ENCODE measurements at regions not wholly inside any gene's neighbourhood (a gene's known extent, or its start where the extent isn't known, plus 50 kb on each side); places are given as distances from the start of the nearest gene placed in this dataset.

GRCh38 chr13:85541476-85541875, 257.7 kb downstream of the SLITRK6 start (continued):
- TF ChIP-seq EZH2 (IDR thresholded peaks at IDR 0.05) (no peak), CEBPB (IDR thresholded peaks at IDR 0.05; ENCODE audit: low read depth) (no peak), CBX3 (IDR thresholded peaks at IDR 0.05; ENCODE audit: low read depth) (no peak), JUND (IDR thresholded peaks at IDR 0.05) (no peak)

- no peaks in the 10 kb centered on the region for H3K36me3 ChIP-seq (ENCODE audit: control insufficient read depth in 1 of 2, insufficient read depth in 2 of 2, low read length in 2 of 2)
- no peaks in the 10 kb centered on the region for H3K79me2 ChIP-seq (ENCODE audit: insufficient read depth, low read length)
- POLR2A ChIA-PET = no interaction called here
- no peaks in the 10 kb centered on the region for H3K4me1 ChIP-seq (ENCODE audit: control insufficient read depth in 1 of 2, insufficient read depth in 2 of 2, low read length in 2 of 2)
- RAD21 ChIA-PET (ENCODE audit: low non-redundant PET in 1 of 2, low total read pairs in 2 of 2, uncharacterized antibody in 2 of 2, unreplicated experiment in 2 of 2) = no interaction called here
- DNase-seq (ENCODE audit: low read depth, low spot score) (no peak), ATAC-seq (no peak)
- intact Hi-C loops (cut with micrococcal nuclease) = no loop called here
- no TSS peak for BruUV-seq (replicated peaks)
- TF ChIP-seq SRF (IDR thresholded peaks at IDR 0.05; ENCODE audit: low read depth) = no peak
- TF ChIP-seq FOSL1 (IDR thresholded peaks at IDR 0.05; ENCODE audit: low read depth) = no peak
- TF ChIP-seq SP1 (IDR thresholded peaks at IDR 0.05; ENCODE audit: low read depth) = no peak
- no peak for TF ChIP-seq EGR1 (IDR thresholded peaks at IDR 0.05; ENCODE audit: low read depth)
- no peak for TF ChIP-seq CEBPB (IDR thresholded peaks at IDR 0.05; ENCODE audit: low read depth)
- no peak for TF ChIP-seq ATF3 (IDR thresholded peaks at IDR 0.05)
- TF ChIP-seq TCF7L2 (IDR thresholded peaks at IDR 0.05; ENCODE audit: borderline replicate concordance, extremely low read depth, insufficient read depth, insufficient read length) = no peak
- TF ChIP-seq JUND (IDR thresholded peaks at IDR 0.05) = no peak
- H4K20me1 ChIP-seq (ENCODE audit: insufficient read depth) = no peaks in the 10 kb centered on the region
- no peaks in the 10 kb centered on the region for H3K27me3 ChIP-seq (ENCODE audit: insufficient read depth, low read length)
- no peak overlapping the region for H2AFZ ChIP-seq (ENCODE audit: low read depth, low read length, poor library complexity, severe bottlenecking)
- no peak overlapping the region for H3K4me2 ChIP-seq (ENCODE audit: low read length)
- H3K9ac ChIP-seq (ENCODE audit: low read length) = no peak overlapping the region
- H3K9me2 ChIP-seq (ENCODE audit: insufficient read depth) = no peaks in the 10 kb centered on the region
- no peak overlapping the region for H3K27ac ChIP-seq (ENCODE audit: low read depth, low read length)
- H3K4me3 ChIP-seq (replicated peaks in 1 of 2; ENCODE audit: low read depth in 1 of 2, low read length in 2 of 2) = no peak overlapping the region
- no peaks in the 10 kb centered on the region for H3K9me3 ChIP-seq (ENCODE audit: control insufficient read depth in 1 of 2, insufficient read depth in 1 of 2, low read depth in 1 of 2, low read length in 2 of 2)
- CTCF ChIA-PET = no interaction called here
Measured at GRCh38 chr13:85538957-85539356, 260.3 kb downstream of the SLITRK6 start.

GRCh38 chr13:85537601-85538000, 261.6 kb downstream of the SLITRK6 start:
- Histone ChIP-seq H3K27me3 (ENCODE audit: insufficient read depth, low read length) (no peaks in the 10 kb centered on the region), H3K79me2 (ENCODE audit: insufficient read depth, low read length) (no peaks in the 10 kb centered on the region), H3K4me3 (replicated peaks in 1 of 2; ENCODE audit: low read depth in 1 of 2, low read length in 2 of 2) (no peak overlapping the region), H4K20me1 (ENCODE audit: insufficient read depth) (no peaks in the 10 kb centered on the region), H3K9ac (ENCODE audit: low read length) (no peak overlapping the region), H3K9me2 (ENCODE audit: insufficient read depth) (no peaks in the 10 kb centered on the region), H3K27ac (ENCODE audit: low read depth, low read length) (no peak overlapping the region), H3K36me3 (ENCODE audit: control insufficient read depth in 1 of 2, insufficient read depth in 2 of 2, low read length in 2 of 2) (no peaks in the 10 kb centered on the region), H2AFZ (ENCODE audit: low read depth, low read length, poor library complexity, severe bottlenecking) (no peak overlapping the region), H3K4me2 (ENCODE audit: low read length) (no peak overlapping the region), H3K9me3 (ENCODE audit: control insufficient read depth in 1 of 2, insufficient read depth in 1 of 2, low read depth in 1 of 2, low read length in 2 of 2) (no peaks in the 10 kb centered on the region), H3K4me1 (ENCODE audit: control insufficient read depth in 1 of 2, insufficient read depth in 2 of 2, low read length in 2 of 2) (no peaks in the 10 kb centered on the region)
- no TSS peak for BruUV-seq (replicated peaks)
- DNase-seq (ENCODE audit: low read depth, low spot score) (no peak), ATAC-seq (no peak)
- ChIA-PET CTCF (no interaction called here), RAD21 (ENCODE audit: low non-redundant PET in 1 of 2, low total read pairs in 2 of 2, uncharacterized antibody in 2 of 2, unreplicated experiment in 2 of 2) (no interaction called here), POLR2A (no interaction called here)
- intact Hi-C loops (cut with micrococcal nuclease) = no loop called here
- no peak for TF ChIP-seq EGR1 (IDR thresholded peaks at IDR 0.05; ENCODE audit: low read depth)
- TF ChIP-seq TCF7L2 (IDR thresholded peaks at IDR 0.05; ENCODE audit: borderline replicate concordance, extremely low read depth, insufficient read depth, insufficient read length) = no peak
- no peak for TF ChIP-seq CBX3 (IDR thresholded peaks at IDR 0.05; ENCODE audit: low read depth)
- no peak for TF ChIP-seq RAD21 (IDR thresholded peaks at IDR 0.05; ENCODE audit: low read depth)
- no peak for TF ChIP-seq ZBTB33 (IDR thresholded peaks at IDR 0.05; ENCODE audit: extremely low read depth, insufficient replicate concordance, low read length)
- no peak for TF ChIP-seq EZH2 (IDR thresholded peaks at IDR 0.05)
- no peak for TF ChIP-seq FOSL1 (IDR thresholded peaks at IDR 0.05; ENCODE audit: low read depth)
- TF ChIP-seq ZFX (IDR thresholded peaks at IDR 0.05) = no peak
- TF ChIP-seq EZH2phosphoT487 (IDR thresholded peaks at IDR 0.05; ENCODE audit: borderline replicate concordance) = no peak
- no peak for TF ChIP-seq SIN3A (IDR thresholded peaks at IDR 0.05; ENCODE audit: low read depth)
- TF ChIP-seq YY1 (IDR thresholded peaks at IDR 0.05; ENCODE audit: extremely low read depth, insufficient replicate concordance, low read depth, low read length) = no peak
- no peak for TF ChIP-seq ELF1 (IDR thresholded peaks at IDR 0.05; ENCODE audit: borderline replicate concordance, low read depth)
- TF ChIP-seq POLR2A (IDR thresholded peaks at IDR 0.05; ENCODE audit: borderline replicate concordance, extremely low read depth, insufficient read depth, insufficient read length) = no peak
- TF ChIP-seq POLR2AphosphoS5 (IDR thresholded peaks at IDR 0.05; ENCODE audit: low read depth, low read length) = no peak
- no peak for TF ChIP-seq SRF (IDR thresholded peaks at IDR 0.05; ENCODE audit: low read depth)
- no peak for TF ChIP-seq ATF3 (IDR thresholded peaks at IDR 0.05)

All from HCT116 (cell line).